PC-3 (cell line): ENCODE measurements at regions not wholly inside any gene's neighbourhood (a gene's known extent, or its start where the extent isn't known, plus 50 kb on each side); places are given as distances from the start of the nearest gene placed in this dataset.

Source experiments
- EZH2 ChIP-seq: fragments of 300-600 bp; sonication (generic); IDR thresholded peaks from one replicate; pipeline ENCODE4 v1.6.1; 2017; ENCODE audit warnings: antibody characterized with exemption, mild to moderate bottlenecking, low read length; ENCODE audit not compliant: unreplicated experiment
- EZH2phosphoT487 ChIP-seq: fragments of 300-600 bp; sonication (generic); IDR thresholded peaks from 2 replicates; pipeline ENCODE4 v1.6.1; 2018; ENCODE audit warnings: mild to moderate bottlenecking, antibody characterized with exemption, low read length, borderline replicate concordance
- TF ChIP-seq, protein P1 (sequence below): fragments of 300-600 bp; sonication (generic); conservative IDR thresholded peaks from 2 replicates; pipeline ENCODE4 v1.5.1; 2017; ENCODE audit warnings: antibody characterized with exemption, low read depth, mild to moderate bottlenecking, low read length

DNA sequence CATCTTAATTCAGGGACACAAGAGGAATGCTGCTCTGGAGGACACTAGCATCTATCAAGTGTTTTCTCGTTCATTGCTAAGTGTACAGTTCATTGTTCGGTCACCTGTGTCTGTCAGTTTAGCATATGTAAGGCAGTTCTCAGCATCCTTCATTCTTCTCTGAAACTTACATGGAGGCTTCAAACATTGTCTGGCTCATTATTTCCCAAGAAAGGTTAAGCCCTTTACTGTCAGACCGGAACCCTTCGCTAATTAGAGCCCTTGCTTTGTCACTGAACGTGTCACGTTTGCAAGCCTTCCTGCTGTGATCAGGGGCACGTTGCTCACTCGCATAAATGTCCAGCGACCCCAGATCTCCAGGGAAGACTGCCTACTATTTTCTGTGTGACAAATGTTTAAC is 62.3 kb upstream of the RIOK2 start:
- TF ChIP-seq, protein P1, sequence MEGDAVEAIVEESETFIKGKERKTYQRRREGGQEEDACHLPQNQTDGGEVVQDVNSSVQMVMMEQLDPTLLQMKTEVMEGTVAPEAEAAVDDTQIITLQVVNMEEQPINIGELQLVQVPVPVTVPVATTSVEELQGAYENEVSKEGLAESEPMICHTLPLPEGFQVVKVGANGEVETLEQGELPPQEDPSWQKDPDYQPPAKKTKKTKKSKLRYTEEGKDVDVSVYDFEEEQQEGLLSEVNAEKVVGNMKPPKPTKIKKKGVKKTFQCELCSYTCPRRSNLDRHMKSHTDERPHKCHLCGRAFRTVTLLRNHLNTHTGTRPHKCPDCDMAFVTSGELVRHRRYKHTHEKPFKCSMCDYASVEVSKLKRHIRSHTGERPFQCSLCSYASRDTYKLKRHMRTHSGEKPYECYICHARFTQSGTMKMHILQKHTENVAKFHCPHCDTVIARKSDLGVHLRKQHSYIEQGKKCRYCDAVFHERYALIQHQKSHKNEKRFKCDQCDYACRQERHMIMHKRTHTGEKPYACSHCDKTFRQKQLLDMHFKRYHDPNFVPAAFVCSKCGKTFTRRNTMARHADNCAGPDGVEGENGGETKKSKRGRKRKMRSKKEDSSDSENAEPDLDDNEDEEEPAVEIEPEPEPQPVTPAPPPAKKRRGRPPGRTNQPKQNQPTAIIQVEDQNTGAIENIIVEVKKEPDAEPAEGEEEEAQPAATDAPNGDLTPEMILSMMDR = no peak
- no peak for TF ChIP-seq EZH2
- no peak for TF ChIP-seq EZH2phosphoT487
